ENCODE measurements at regions not wholly inside any gene's neighbourhood (a gene's known extent, or its start where the extent isn't known, plus 50 kb on each side); places are given as distances from the start of the nearest gene placed in this dataset.
"Not testable (repeated sequence)": the region's sequence is repeated elsewhere in the genome, so short reads cannot be mapped to it uniquely, and the experiment has no call there.

GRCh38 chr7:91473619-91474018, 209.4 kb downstream of the FZD1 start:
- DNase-seq: no peak

GRCh38 chr7:91474074-91474473, 209.8 kb downstream of the FZD1 start:
- no peak for DNase-seq

GRCh38 chr7:91480470-91480869, 216.2 kb downstream of the FZD1 start:
- DNase-seq: not testable (repeated sequence)

GRCh38 chr7:91491868-91492267, 227.6 kb downstream of the FZD1 start:
- no peak for DNase-seq

GRCh38 chr7:91492317-91492716, 228.1 kb downstream of the FZD1 start:
- no peak for DNase-seq

GRCh38 chr7:91492773-91493172, 228.5 kb downstream of the FZD1 start:
- no peak for DNase-seq

- no peak for DNase-seq
Observed at GRCh38 chr7:91494450-91494849, 230.2 kb downstream of the FZD1 start.

- DNase-seq: no peak
Observed at GRCh38 chr7:91496251-91496820, 232.1 kb downstream of the FZD1 start.

- not testable (repeated sequence) for DNase-seq
Observed at GRCh38 chr7:91497277-91497676, 233.0 kb downstream of the FZD1 start.

- DNase-seq: no peak
Observed at GRCh38 chr7:91503934-91504555, 239.8 kb downstream of the FZD1 start.

GRCh38 chr7:91504919-91505318, 240.7 kb downstream of the FZD1 start:
- no peak for DNase-seq

GRCh38 chr7:91506966-91507365, 242.7 kb downstream of the FZD1 start:
- DNase-seq: not testable (repeated sequence)

GRCh38 chr7:91511861-91512260, 247.6 kb downstream of the FZD1 start:
- DNase-seq: not testable (repeated sequence)

- DNase-seq: no peak
Observed at GRCh38 chr7:91512958-91513357, 248.7 kb downstream of the FZD1 start.

- no peak for DNase-seq
Observed at GRCh38 chr7:91514591-91514990, 250.4 kb downstream of the FZD1 start.

GRCh38 chr7:91515961-91516360, 251.7 kb downstream of the FZD1 start:
- DNase-seq: no peak

GRCh38 chr7:91517201-91517785, 253.1 kb downstream of the FZD1 start:
- DNase-seq: no peak

GRCh38 chr7:91518058-91518457, 253.8 kb downstream of the FZD1 start:
- no peak for DNase-seq

GRCh38 chr7:91519241-91520158, 255.3 kb downstream of the FZD1 start:
- DNase-seq: no peak

GRCh38 chr7:91520645-91521044, 256.4 kb downstream of the FZD1 start:
- DNase-seq: no peak

- no peak for DNase-seq
Observed at GRCh38 chr7:91526404-91526803, 262.2 kb downstream of the FZD1 start.

- DNase-seq: no peak
Observed at GRCh38 chr7:91527460-91527859, 263.2 kb downstream of the FZD1 start.

GRCh38 chr7:91533996-91534395, 269.8 kb downstream of the FZD1 start:
- DNase-seq: no peak
